Upper lobe of left lung (tissue), 4 donors: ENCODE measurements at regions not wholly inside any gene's neighbourhood (a gene's known extent, or its start where the extent isn't known, plus 50 kb on each side); places are given as distances from the start of the nearest gene placed in this dataset.

Experiments
- CTCF ChIP-seq, 6 experiments: fragments of 450-650 bp in 4 of 6; fragments of 200-600 bp in 2 of 6; sonication (generic) in 2 of 6; IDR thresholded peaks; one replicate each; pipeline ENCODE4 v1.5.1; 2016 to 2019; ENCODE audit warnings: antibody characterized with exemption in 6 of 6
- EP300 ChIP-seq, 4 donors: sonication (generic); formaldehyde crosslinking; IDR thresholded peaks; one replicate each; pipeline ENCODE4 v1.5.1; 2017; ENCODE audit warnings: antibody characterized with exemption in 4 of 4, control low read depth in 2 of 4
- POLR2A ChIP-seq, 4 donors: fragments of 450-650 bp; IDR thresholded peaks; one replicate each; pipeline ENCODE4 v1.5.1; 2016 to 2017; ENCODE audit warnings: antibody characterized with exemption in 4 of 4, mild to moderate bottlenecking in 2 of 4
- POLR2AphosphoS5 ChIP-seq, 2 donors: sonication (generic); formaldehyde crosslinking; IDR thresholded peaks; one replicate each; pipeline ENCODE4 v1.5.1; 2017; ENCODE audit warnings: antibody characterized with exemption in 2 of 2

- no peak for TF ChIP-seq CTCF (IDR thresholded peaks at IDR 0.05)
- TF ChIP-seq POLR2AphosphoS5 (IDR thresholded peaks at IDR 0.05): no peak
- TF ChIP-seq EP300 (IDR thresholded peaks at IDR 0.05): no peak
- no peak for TF ChIP-seq POLR2A (IDR thresholded peaks at IDR 0.05)
Measured at GRCh38 chr6:154615483-154616025, 105.1 kb upstream of the CNKSR3 start.
